OCI-M2 (cell line): ENCODE measurements at regions not wholly inside any gene's neighbourhood (a gene's known extent, or its start where the extent isn't known, plus 50 kb on each side); places are given as distances from the start of the nearest gene placed in this dataset.

Source experiments
- DNase-seq: peaks from one replicate; lab custom pipeline; 2025; ENCODE audit not compliant: unreplicated experiment; lab: John Stamatoyannopoulos, UW

- DNase-seq = no peak
Observed at GRCh38 chr2:193562031-193562430, 1367.3 kb upstream of the TMEFF2 start.

DNA sequence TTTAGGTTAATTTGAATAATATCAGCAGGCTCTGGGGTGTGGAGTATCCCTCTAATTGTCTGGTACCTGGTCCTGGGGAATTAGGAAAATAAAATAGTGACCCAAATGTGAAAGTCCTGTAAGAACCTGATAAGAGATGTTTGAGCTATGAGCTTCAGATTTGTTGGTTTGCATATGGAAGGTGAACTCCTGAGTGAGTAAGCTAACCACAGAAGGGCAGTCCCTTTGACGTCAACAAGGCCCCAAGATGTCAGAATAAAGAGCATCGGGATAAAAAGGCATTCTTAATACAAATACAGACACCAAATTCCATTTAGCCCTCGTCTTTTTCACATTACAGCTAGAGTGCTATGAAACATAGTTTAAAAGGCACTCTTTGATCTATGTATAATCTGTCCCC is 1366.3 kb upstream of the TMEFF2 start:
- DNase-seq = no peak

DNA sequence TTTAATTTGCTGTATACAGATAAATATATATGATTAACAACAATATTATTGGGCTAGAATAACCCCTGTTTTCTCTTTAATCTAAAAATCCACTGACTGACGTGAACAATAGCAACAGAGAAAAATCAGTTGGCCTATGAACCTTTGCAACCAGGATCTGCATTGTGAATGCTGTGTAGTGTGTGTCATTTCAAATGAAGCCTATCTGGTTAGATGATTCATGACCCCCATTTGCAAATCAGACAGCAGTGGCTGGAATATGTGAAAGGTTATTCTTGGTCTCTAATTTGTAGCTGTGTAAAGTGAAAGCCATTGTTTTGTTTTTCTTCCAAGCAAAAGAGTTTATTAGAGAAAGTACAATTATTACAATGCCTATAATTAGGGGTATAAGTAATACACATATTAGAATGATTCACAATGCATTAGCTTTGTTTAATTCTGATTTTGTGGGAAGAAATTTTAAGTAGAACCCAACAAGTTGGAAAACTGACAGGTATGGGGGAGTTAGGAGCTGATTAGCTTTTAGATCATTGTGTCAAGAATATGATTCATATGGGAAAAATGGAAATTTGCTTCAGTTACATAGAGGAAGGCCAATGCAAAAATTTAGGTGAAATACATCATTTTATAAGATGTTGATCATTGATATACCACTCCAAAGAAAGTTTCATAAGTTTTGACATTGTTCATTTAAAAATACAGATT is 1362.2 kb upstream of the TMEFF2 start:
- DNase-seq = no peak

DNA sequence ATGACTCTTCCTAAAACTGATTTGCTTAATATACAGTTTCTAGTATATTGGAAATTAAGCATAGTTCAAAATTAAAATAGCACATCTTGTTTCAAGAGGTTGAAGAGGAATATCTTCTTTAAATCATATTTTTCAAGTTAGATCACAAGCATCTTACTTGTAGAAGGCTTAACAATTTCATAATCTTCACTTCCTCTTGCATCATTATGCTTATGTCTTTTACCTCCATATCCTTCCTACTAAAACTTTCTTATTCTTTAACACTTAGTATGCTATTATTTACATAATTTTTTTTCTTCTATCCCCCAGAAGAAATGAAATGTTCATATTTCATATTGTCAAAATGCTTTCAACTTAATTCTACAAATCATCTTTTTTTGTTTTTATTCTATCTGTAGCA is 1354.9 kb upstream of the TMEFF2 start:
- DNase-seq = no peak

DNA sequence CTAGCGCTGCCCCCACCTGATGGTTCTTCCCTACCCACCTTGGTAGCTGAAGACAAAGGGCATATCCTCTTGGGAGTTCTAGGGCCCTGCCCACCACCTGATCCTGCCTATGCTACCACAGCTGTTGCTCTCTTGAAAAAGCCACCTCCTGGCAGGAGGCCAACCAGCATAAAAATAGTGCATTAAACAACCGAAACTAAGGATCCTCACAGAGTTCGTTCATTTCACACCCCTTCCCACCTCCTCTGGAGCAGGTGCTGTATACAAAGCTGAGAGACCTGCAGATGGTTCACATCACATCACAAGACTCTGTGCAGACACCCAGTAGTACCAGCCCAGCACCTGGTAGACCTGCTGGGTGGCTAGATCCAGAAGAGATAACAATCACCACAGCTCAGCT is 1348.0 kb upstream of the TMEFF2 start:
- DNase-seq = no peak

GRCh38 chr2:193539188-193539587 is 1344.5 kb upstream of the TMEFF2 start:
- DNase-seq = no peak

DNA sequence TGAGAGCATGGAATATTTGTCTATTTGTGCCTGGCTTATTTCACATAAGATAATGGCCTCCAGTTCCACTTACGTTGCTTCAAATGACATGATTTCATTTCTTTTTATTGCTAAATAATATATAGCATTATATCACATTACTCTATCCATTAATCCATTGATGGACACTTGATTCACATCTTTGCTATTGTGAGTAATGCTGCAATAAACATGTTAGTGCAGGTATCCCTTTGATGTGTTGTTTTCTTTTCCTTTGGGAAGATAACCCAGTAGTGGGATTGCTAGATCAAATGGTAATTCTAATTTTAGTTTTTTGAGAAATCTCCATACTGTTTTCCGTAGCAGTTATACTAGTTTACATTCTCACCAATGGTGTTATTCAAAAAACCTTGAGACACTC is 1343.3 kb upstream of the TMEFF2 start:
- no peak for DNase-seq

DNA sequence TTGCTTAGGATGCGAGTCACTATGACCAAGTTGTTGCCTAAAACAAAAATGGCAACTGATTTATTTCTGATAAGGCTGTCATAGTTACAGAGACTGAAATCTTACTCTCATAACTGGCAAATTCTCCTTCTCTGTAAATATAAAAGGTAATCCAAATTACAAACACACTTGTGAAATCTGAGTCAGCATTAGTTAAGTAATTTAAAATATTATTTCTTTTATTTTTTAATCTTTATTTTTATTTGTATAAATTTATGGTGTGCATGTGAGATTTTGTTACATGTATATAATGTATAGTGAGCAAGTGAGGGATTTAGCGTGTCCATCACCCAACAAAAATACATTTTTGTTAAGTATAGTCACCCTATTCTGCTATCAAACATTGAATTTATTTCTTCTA is 1342.8 kb upstream of the TMEFF2 start:
- no peak for DNase-seq

- DNase-seq = no peak
Observed at GRCh38 chr2:193528458-193528857, 1333.7 kb upstream of the TMEFF2 start.

- no peak for DNase-seq
Observed at GRCh38 chr2:193527146-193527545, 1332.4 kb upstream of the TMEFF2 start.

DNA sequence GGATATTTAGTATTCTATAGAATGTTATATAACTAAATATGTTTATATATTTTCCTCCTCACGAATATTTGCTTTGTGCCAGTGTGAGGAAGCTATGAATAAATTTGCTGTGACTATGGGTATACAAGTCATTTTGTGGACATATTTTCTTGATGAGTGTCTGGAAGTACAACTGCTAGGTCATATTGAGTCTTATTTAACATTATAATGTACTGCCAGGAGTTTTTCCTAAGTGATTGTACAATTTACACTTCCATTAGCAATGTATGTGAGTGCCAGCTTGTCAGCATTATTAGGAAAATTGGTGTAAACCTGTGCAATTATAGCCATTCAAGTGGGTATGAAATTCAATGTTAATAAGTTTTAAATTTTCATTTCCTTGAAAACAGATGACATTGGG is 1328.9 kb upstream of the TMEFF2 start:
- DNase-seq = no peak

DNA sequence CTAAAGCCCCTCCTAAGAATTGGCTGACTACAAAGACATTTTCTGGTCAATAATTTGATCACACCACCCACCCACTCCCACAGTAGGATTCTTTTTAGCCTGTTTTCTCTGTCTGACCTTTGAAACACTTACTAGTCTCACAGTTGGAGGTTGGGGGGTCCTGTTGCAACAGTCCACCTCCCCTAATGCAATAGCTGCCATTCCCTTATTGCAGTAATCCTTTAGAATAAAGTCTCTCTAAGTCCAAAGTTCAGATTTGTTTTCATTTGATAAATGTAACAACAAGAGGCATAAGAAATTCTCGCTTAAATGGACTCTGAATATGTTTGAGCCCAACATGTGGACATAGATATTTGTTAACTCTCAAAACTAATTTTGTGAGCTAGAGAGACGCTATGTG is 1326.8 kb upstream of the TMEFF2 start:
- no peak for DNase-seq

GRCh38 chr2:193520709-193521458 is 1326.2 kb upstream of the TMEFF2 start:
- no peak for DNase-seq

- DNase-seq = no peak
Observed at GRCh38 chr2:193518041-193518817, 1323.5 kb upstream of the TMEFF2 start.

DNA sequence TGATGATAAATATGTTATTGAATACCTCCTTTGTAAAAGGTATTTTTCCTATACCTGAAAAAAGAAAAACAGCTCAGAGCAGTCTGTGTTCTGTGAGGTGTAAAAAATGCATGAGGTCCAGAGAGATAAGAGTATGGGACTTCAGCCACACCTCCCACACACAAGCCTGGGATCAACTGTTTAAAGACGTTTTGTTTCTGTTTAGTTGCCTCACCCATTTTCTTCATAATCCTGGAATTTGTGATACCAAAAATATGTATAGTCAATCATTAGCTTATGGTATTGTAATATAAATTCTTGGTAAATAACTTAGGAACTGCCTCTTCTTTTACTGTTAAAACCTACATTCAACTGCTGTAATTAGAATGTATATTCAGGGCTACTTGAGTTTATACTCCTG is 1322.9 kb upstream of the TMEFF2 start:
- no peak for DNase-seq

DNA sequence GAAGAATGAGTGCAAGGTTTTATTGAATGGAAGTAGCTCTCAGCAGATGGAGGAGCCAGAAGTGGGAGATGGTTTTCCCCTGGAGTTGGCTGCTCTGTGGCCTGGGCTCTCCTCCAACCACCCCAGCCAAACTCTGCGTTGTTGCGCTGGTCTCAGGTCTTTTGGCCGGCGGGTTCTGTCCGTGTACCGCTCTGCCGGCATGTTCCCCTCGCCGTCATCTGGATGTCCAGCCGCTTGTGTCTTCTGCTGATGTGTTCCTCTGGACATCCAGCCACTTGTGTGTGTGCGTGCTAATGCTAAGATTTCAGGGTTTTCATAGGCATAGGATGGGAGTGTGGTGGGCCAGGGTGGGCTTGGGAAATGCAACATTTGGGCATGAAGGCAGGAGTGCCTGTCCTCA is 1311.3 kb upstream of the TMEFF2 start:
- DNase-seq = no peak

DNA sequence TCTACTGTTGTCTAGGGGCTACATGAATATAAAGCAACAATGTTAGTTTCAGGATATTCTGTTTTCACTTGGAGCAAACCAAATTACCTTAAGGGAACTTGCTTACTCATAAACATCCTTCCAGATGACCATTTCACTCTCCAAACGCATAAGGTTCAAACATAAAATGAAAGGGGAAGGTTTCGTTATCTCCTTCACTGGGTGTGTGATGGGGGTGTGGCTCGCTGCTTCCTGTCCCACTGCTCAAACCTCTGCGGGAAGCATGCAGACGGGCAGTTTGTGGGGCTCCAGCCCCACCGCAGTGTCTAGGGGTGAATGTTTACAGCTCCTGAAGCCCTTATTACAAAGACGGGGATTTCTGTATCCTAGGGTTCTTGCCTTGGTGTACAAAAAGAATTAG is 1310.9 kb upstream of the TMEFF2 start:
- DNase-seq = no peak

DNA sequence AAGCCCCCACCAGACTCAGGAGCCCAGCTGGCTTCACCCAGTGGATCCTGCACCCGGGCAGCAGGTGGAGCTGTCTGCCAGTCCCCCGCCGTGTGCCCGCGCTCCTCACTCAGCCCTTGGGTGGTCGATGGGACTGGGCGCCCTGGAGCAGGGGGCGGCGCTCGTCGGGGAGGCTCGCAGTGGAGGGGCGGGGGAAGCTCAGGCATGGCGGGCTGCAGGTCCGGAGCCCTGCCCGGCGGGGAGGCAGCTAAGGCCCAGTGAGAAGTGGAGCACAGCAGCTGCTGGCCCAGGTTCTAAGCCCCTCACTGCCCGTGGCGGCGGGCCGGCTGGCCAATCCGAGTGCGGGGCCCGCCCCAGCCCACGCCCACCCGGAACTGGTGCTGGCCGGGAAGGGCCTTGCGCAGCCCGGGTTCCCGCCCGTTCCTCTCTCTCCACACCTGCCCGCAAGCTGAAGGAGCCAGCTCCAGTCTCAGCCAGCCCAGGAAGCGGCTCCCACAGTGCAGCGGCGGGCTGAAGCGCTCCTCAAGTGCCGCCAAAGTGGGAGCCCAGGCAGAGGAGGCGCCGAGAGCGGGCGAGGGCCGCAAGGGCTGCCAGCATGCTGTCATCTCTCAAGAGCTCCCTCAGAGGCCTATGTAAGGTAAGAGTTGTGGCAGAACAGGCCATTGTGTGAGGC is 1307.8 kb upstream of the TMEFF2 start:
- no peak for DNase-seq

DNA sequence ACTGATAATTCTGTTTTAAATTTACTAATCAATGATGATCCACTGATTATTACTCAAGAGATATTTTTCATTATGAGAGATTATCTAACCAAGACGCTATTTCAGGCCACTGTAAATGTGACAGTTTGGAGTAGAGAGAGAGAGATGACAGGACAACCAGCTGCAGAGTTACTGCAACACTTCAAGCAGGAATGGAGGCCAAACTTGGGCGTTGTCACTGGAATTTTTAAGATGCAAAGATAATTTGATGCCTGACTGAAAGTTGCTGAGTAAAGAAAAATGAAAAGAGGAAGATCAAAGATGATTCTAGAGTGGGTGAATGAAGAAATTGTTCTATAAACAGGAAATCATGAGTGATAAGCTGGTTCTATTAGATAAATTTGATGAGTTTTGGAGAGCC is 1302.1 kb upstream of the TMEFF2 start:
- no peak for DNase-seq

DNA sequence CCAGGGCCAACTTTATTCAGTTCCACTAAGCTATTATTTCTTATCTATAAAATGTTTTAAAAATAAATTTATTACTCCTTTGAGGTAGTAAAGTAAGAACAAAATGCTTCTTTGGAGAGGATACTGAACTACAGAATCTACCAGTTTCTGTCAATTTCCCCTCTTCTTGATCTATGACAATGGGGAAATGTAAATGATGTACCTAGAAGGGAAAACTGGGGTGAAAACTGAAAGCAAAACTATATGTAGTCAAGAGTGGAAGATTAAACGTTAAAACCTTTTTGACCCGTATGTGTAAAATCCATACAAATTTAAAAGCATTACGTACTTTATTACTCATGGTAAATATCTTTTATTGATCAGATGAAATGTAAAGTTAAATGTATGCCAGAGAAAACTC is 1287.8 kb upstream of the TMEFF2 start:
- no peak for DNase-seq

- DNase-seq = no peak
Observed at GRCh38 chr2:193480187-193480586, 1285.5 kb upstream of the TMEFF2 start.
